HL-60 (cell line): ENCODE measurements at regions not wholly inside any gene's neighbourhood (a gene's known extent, or its start where the extent isn't known, plus 50 kb on each side); places are given as distances from the start of the nearest gene placed in this dataset.

Experiments used
- CTCF ChIP-seq: IDR thresholded peaks from one replicate; pipeline ENCODE4 v1.5.1; 2011; ENCODE audit warnings: low read length, control low read depth, inconsistent platforms; ENCODE audit not compliant: insufficient read depth
- POLR2AphosphoS5 ChIP-seq: IDR thresholded peaks from 2 replicates; pipeline ENCODE4 v1.6.1; 2012; ENCODE audit warnings: low read depth
- REST ChIP-seq: IDR thresholded peaks from 2 replicates; pipeline ENCODE4 v1.6.1; 2012; ENCODE audit warnings: low read depth; ENCODE audit not compliant: insufficient replicate concordance

GRCh38 chr1:245016700-245017099, 138.1 kb upstream of the KIF26B start:
- TF ChIP-seq CTCF = no peak
- TF ChIP-seq REST = no peak
- TF ChIP-seq POLR2AphosphoS5 = no peak
